ENCODE measurements at regions not wholly inside any gene's neighbourhood (a gene's known extent, or its start where the extent isn't known, plus 50 kb on each side); places are given as distances from the start of the nearest gene placed in this dataset.
"Not testable (repeated sequence)": the region's sequence is repeated elsewhere in the genome, so short reads cannot be mapped to it uniquely, and the experiment has no call there.

GRCh38 chr20:40889266-40889665, 139.4 kb upstream of the TOP1 start:
- DNase-seq (ENCODE audit: low spot score), result not testable (repeated sequence)

- DNase-seq (ENCODE audit: low spot score), result no peak
Observed at GRCh38 chr20:40890181-40890580, 138.4 kb upstream of the TOP1 start.

- DNase-seq (ENCODE audit: low spot score), result no peak
Observed at GRCh38 chr20:40890635-40891034, 138.0 kb upstream of the TOP1 start.

GRCh38 chr20:40891351-40891750, 137.3 kb upstream of the TOP1 start:
- DNase-seq (ENCODE audit: low spot score), result no peak

- no peak for DNase-seq (ENCODE audit: low spot score)
Observed at GRCh38 chr20:40892642-40893041, 136.0 kb upstream of the TOP1 start.

GRCh38 chr20:40893610-40894236, 134.9 kb upstream of the TOP1 start:
- DNase-seq (ENCODE audit: low spot score), result no peak

GRCh38 chr20:40894237-40894630, 134.4 kb upstream of the TOP1 start:
- DNase-seq (ENCODE audit: low spot score), result no peak

GRCh38 chr20:40895182-40895581, 133.4 kb upstream of the TOP1 start:
- no peak for DNase-seq (ENCODE audit: low spot score)

- DNase-seq (ENCODE audit: low spot score), result no peak
Observed at GRCh38 chr20:40896814-40897700, 131.6 kb upstream of the TOP1 start.

GRCh38 chr20:40899344-40899743, 129.3 kb upstream of the TOP1 start:
- DNase-seq (ENCODE audit: low spot score), result no peak

GRCh38 chr20:40900666-40901215, 127.9 kb upstream of the TOP1 start:
- DNase-seq (ENCODE audit: low spot score), result no peak

GRCh38 chr20:40902661-40903060, 126.0 kb upstream of the TOP1 start:
- no peak for DNase-seq (ENCODE audit: low spot score)

- no peak for DNase-seq (ENCODE audit: low spot score)
Observed at GRCh38 chr20:40908309-40908708, 120.3 kb upstream of the TOP1 start.

GRCh38 chr20:40909489-40909888, 119.1 kb upstream of the TOP1 start:
- not testable (repeated sequence) for DNase-seq (ENCODE audit: low spot score)

GRCh38 chr20:40910436-40910835, 118.2 kb upstream of the TOP1 start:
- not testable (repeated sequence) for DNase-seq (ENCODE audit: low spot score)

GRCh38 chr20:40911152-40911551, 117.5 kb upstream of the TOP1 start:
- not testable (repeated sequence) for DNase-seq (ENCODE audit: low spot score)

GRCh38 chr20:40913224-40914185, 115.1 kb upstream of the TOP1 start:
- no peak for DNase-seq (ENCODE audit: low spot score)

- no peak for DNase-seq (ENCODE audit: low spot score)
Observed at GRCh38 chr20:40915756-40916155, 112.9 kb upstream of the TOP1 start.

- DNase-seq (ENCODE audit: low spot score), result no peak
Observed at GRCh38 chr20:40916276-40916675, 112.3 kb upstream of the TOP1 start.

- no peak for DNase-seq (ENCODE audit: low spot score)
Observed at GRCh38 chr20:40920291-40920690, 108.3 kb upstream of the TOP1 start.

- DNase-seq (ENCODE audit: low spot score), result no peak
Observed at GRCh38 chr20:40922865-40923264, 105.8 kb upstream of the TOP1 start.

Data from mesenteric fat pad (tissue), 1 donor.